ENCODE measurements at regions not wholly inside any gene's neighbourhood (a gene's known extent, or its start where the extent isn't known, plus 50 kb on each side); places are given as distances from the start of the nearest gene placed in this dataset.

DNA sequence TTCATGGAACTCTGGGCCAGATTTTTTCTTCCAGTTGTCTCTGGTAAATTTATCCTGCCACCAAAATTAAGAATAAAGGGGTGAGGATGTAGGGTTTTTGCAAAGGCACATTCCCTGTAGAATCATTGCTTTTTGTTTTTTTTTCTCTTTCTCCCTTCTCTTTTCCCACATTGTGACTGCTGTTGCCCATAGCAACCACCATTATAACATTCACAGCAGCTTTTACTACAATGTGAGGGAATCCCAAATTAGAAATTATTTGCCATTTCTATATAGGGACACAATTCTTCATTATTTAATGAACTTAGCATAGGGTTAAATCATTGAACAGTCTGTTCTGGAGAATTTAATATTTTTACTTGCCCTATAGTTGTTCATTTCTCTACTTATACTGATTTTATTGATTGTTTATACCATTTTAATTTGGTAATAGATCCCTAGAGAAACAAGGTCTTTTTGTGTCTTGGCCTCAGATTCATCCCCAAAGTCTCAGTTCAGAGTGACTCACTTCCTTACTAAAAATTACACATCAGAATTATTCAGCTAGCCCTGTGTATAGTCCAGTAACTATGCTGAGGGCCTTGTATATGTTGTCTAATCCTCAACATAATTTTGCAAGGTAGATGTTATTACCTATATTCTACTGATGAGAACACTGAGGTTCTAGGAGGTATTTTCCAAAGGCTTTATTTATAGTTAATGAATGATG is 80.8 kb upstream of the ANK2 start:
- TF ChIP-seq, protein P1, sequence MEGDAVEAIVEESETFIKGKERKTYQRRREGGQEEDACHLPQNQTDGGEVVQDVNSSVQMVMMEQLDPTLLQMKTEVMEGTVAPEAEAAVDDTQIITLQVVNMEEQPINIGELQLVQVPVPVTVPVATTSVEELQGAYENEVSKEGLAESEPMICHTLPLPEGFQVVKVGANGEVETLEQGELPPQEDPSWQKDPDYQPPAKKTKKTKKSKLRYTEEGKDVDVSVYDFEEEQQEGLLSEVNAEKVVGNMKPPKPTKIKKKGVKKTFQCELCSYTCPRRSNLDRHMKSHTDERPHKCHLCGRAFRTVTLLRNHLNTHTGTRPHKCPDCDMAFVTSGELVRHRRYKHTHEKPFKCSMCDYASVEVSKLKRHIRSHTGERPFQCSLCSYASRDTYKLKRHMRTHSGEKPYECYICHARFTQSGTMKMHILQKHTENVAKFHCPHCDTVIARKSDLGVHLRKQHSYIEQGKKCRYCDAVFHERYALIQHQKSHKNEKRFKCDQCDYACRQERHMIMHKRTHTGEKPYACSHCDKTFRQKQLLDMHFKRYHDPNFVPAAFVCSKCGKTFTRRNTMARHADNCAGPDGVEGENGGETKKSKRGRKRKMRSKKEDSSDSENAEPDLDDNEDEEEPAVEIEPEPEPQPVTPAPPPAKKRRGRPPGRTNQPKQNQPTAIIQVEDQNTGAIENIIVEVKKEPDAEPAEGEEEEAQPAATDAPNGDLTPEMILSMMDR (IDR thresholded peaks at IDR 0.05): no peak
- TF ChIP-seq POLR2A (IDR thresholded peaks at IDR 0.05) (no peak), POLR2AphosphoS5 (IDR thresholded peaks at IDR 0.05) (no peak)

All from gastroesophageal sphincter (tissue), 3 donors.